ENCODE measurements at regions not wholly inside any gene's neighbourhood (a gene's known extent, or its start where the extent isn't known, plus 50 kb on each side); places are given as distances from the start of the nearest gene placed in this dataset.

DNA sequence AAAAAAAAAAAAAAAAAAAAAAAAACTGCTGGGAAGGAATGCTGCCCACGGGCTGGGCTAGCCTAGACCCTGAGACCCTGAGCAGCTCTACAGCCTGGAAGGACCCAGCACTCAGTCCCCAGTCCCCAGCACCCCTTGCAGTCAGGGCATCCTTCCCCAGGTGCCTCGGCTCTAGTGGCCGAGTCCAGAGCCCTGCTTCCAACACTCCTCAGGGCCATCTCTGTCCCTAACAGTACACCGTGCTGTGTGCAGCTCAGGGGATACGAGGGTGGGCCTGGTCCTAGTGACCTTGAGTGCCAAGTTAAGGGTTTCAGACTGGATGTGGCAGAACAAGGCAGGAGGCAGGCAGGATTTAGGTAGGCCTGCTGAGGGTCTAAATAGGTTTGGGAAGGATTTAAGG is 50.2 kb upstream of the LRP8 start:
- peaks cover 9% of the 10 kb centered on the region; the same call in 1 of the 2 replicates for H3K4me1 ChIP-seq
- H3K9me3 ChIP-seq: no peaks in the 10 kb centered on the region
- no peaks in the 10 kb centered on the region for H3K9me3 Mint-ChIP-seq (ENCODE audit: unreplicated experiment)
- no peak overlapping the region for H3K4me3 ChIP-seq (ENCODE audit: low read depth, low read length)
- no peaks in the 10 kb centered on the region for H3K27me3 Mint-ChIP-seq (ENCODE audit: insufficient read depth, unreplicated experiment)
- no peaks in the 10 kb centered on the region for H3K36me3 Mint-ChIP-seq (ENCODE audit: insufficient read depth, unreplicated experiment)
- no peak for DNase-seq
- ChIA-PET CTCF (no interaction called here), POLR2A (no interaction called here)
- no peaks in the 10 kb centered on the region for H3K27me3 ChIP-seq (replicated peaks; ENCODE audit: control insufficient read depth, insufficient read depth, low read length)
- intact Hi-C loops (cut with micrococcal nuclease; ENCODE audit: unreplicated experiment): loop anchor here (5.0 kb wide), 1 partner anchor 36 kb away; no protein-coding TSS in a partner anchor
- BruUV-seq (replicated peaks): no TSS peak
- no peak overlapping the region for H3K27ac Mint-ChIP-seq (ENCODE audit: unreplicated experiment)
- no peak for TF ChIP-seq CTCF (IDR thresholded peaks at IDR 0.05; ENCODE audit: insufficient read depth in 1 of 2, low read depth in 1 of 2, low read length in 1 of 2, severe bottlenecking in 1 of 2, unreplicated experiment in 1 of 2)
- peaks cover 13% of the 10 kb centered on the region for H3K4me1 Mint-ChIP-seq (ENCODE audit: low read depth, unreplicated experiment)
- H3K36me3 ChIP-seq (ENCODE audit: control insufficient read depth, insufficient read depth, low read length): no peaks in the 10 kb centered on the region
- no peak overlapping the region for H3K4me3 Mint-ChIP-seq (ENCODE audit: unreplicated experiment)

- H3K4me3 Mint-ChIP-seq (ENCODE audit: unreplicated experiment): no peak overlapping the region
- POLR2A ChIA-PET: no interaction called here
Observed at GRCh38 chr1:53378932-53379661, 51.2 kb upstream of the LRP8 start.

GRCh38 chr1:53379662-53380002 is 51.8 kb upstream of the LRP8 start:
- no peak overlapping the region for H3K27ac Mint-ChIP-seq (ENCODE audit: unreplicated experiment)
- no TSS peak for BruUV-seq (replicated peaks)
- CTCF ChIA-PET: no interaction called here

More at GRCh38 chr1:53378932-53379661, 51.2 kb upstream of the LRP8 start:
- no peak for DNase-seq
- Histone ChIP-seq H3K27me3 (replicated peaks; ENCODE audit: control insufficient read depth, insufficient read depth, low read length) (no peaks in the 10 kb centered on the region), H3K4me3 (ENCODE audit: low read depth, low read length) (no peak overlapping the region), H3K9me3 (no peaks in the 10 kb centered on the region), H3K4me1 (peaks cover 9% of the 10 kb centered on the region; the same call in 1 of the 2 replicates), H3K36me3 (ENCODE audit: control insufficient read depth, insufficient read depth, low read length) (no peaks in the 10 kb centered on the region)
- Mint-ChIP-seq H3K9me3 (ENCODE audit: unreplicated experiment) (no peaks in the 10 kb centered on the region), H3K4me1 (ENCODE audit: low read depth, unreplicated experiment) (peaks cover 13% of the 10 kb centered on the region), H3K27ac (ENCODE audit: unreplicated experiment) (no peak overlapping the region), H3K27me3 (ENCODE audit: insufficient read depth, unreplicated experiment) (no peaks in the 10 kb centered on the region), H3K36me3 (ENCODE audit: insufficient read depth, unreplicated experiment) (no peaks in the 10 kb centered on the region)
- CTCF ChIA-PET: no interaction called here
- intact Hi-C loops (cut with micrococcal nuclease; ENCODE audit: unreplicated experiment): loop anchor here (5.0 kb wide), 1 partner anchor 37 kb away; no protein-coding TSS in a partner anchor
- no peak for TF ChIP-seq CTCF (IDR thresholded peaks at IDR 0.05; ENCODE audit: insufficient read depth in 1 of 2, low read depth in 1 of 2, low read length in 1 of 2, severe bottlenecking in 1 of 2, unreplicated experiment in 1 of 2)
- BruUV-seq (replicated peaks): no TSS peak

More at GRCh38 chr1:53379662-53380002, 51.8 kb upstream of the LRP8 start:
- H3K27me3 ChIP-seq (replicated peaks; ENCODE audit: control insufficient read depth, insufficient read depth, low read length): no peaks in the 10 kb centered on the region
- Mint-ChIP-seq H3K4me3 (ENCODE audit: unreplicated experiment) (no peak overlapping the region), H3K27me3 (ENCODE audit: insufficient read depth, unreplicated experiment) (no peaks in the 10 kb centered on the region), H3K4me1 (ENCODE audit: low read depth, unreplicated experiment) (peaks cover 13% of the 10 kb centered on the region), H3K36me3 (ENCODE audit: insufficient read depth, unreplicated experiment) (no peaks in the 10 kb centered on the region), H3K9me3 (ENCODE audit: unreplicated experiment) (no peaks in the 10 kb centered on the region)
- no peak for DNase-seq
- POLR2A ChIA-PET: no interaction called here
- peaks cover 9% of the 10 kb centered on the region; the same call in 1 of the 2 replicates for H3K4me1 ChIP-seq
- intact Hi-C loops (cut with micrococcal nuclease; ENCODE audit: unreplicated experiment): loop anchor here (5.0 kb wide), 1 partner anchor 37 kb away; no protein-coding TSS in a partner anchor
- H3K4me3 ChIP-seq (ENCODE audit: low read depth, low read length): no peak overlapping the region
- H3K9me3 ChIP-seq: no peaks in the 10 kb centered on the region
- no peaks in the 10 kb centered on the region for H3K36me3 ChIP-seq (ENCODE audit: control insufficient read depth, insufficient read depth, low read length)
- no peak for TF ChIP-seq CTCF (IDR thresholded peaks at IDR 0.05; ENCODE audit: insufficient read depth in 1 of 2, low read depth in 1 of 2, low read length in 1 of 2, severe bottlenecking in 1 of 2, unreplicated experiment in 1 of 2)

Measured in Caco-2 (cell line).